KMS-11 (cell line): ENCODE measurements at regions not wholly inside any gene's neighbourhood (a gene's known extent, or its start where the extent isn't known, plus 50 kb on each side); places are given as distances from the start of the nearest gene placed in this dataset.

Experiments used
- H2AFZ ChIP-seq: fragments of 200-600 bp; sonication (generic); 2 replicates; pipeline ENCODE4 v1.6.1; 2016; ENCODE audit warnings: antibody characterized with exemption, mixed run types, low read depth
- H3K27ac ChIP-seq: fragments of 200-600 bp; sonication (generic); 2 replicates; pipeline ENCODE4 v1.6.1; 2016; ENCODE audit warnings: mild to moderate bottlenecking, mixed run types
- H3K27me3 ChIP-seq: fragments of 200-600 bp; sonication (generic); 2 replicates; pipeline ENCODE4 v1.6.1; 2017; ENCODE audit warnings: mild to moderate bottlenecking, low read depth, mixed run types, moderate library complexity; ENCODE audit not compliant: insufficient read depth
- H3K36me3 ChIP-seq: fragments of 200-600 bp; sonication (generic); 2 replicates; pipeline ENCODE4 v1.6.1; 2017; ENCODE audit warnings: mild to moderate bottlenecking, mixed run types; ENCODE audit not compliant: insufficient read depth
- H3K4me1 ChIP-seq: fragments of 200-600 bp; sonication (generic); 2 replicates; pipeline ENCODE4 v1.6.1; 2016; ENCODE audit warnings: mild to moderate bottlenecking, low read depth, mixed run types; ENCODE audit not compliant: poor library complexity, severe bottlenecking
- H3K4me2 ChIP-seq: fragments of 200-600 bp; sonication (generic); 2 replicates; pipeline ENCODE4 v1.7.0; 2016; ENCODE audit warnings: mild to moderate bottlenecking, mixed run types
- H3K4me3 ChIP-seq: fragments of 200-600 bp; sonication (generic); IDR thresholded peaks from 2 replicates; pipeline ENCODE4 v1.6.1; 2017; ENCODE audit warnings: low read depth, low read length, mixed read lengths; ENCODE audit not compliant: insufficient read depth
- H3K79me2 ChIP-seq: fragments of 200-600 bp; sonication (generic); 2 replicates; pipeline ENCODE4 v1.6.1; 2016; ENCODE audit warnings: low read depth, mixed run types; ENCODE audit not compliant: insufficient read depth
- H3K9ac ChIP-seq: fragments of 200-600 bp; sonication (generic); 2 replicates; pipeline ENCODE4 v1.6.1; 2016; ENCODE audit warnings: mild to moderate bottlenecking, mixed run types
- H4K20me1 ChIP-seq: fragments of 200-600 bp; sonication (generic); 2 replicates; pipeline ENCODE4 v1.6.1; 2016; ENCODE audit warnings: mild to moderate bottlenecking, mixed run types; ENCODE audit not compliant: insufficient read depth
- CTCF ChIP-seq: fragments of 200-600 bp; sonication (generic); conservative IDR thresholded peaks from 2 replicates; pipeline ENCODE4 v1.6.1; 2017; ENCODE audit warnings: low read depth, mild to moderate bottlenecking, antibody characterized with exemption, low read length, moderate library complexity, mixed read lengths

GRCh38 chr21:16198546-16198945, 468.8 kb downstream of the USP25 start:
- TF ChIP-seq CTCF: no peak
- Histone ChIP-seq H3K4me2 (no peak overlapping the region; the same call in 1 of the 2 replicates), H4K20me1 (no peaks in the 10 kb centered on the region), H3K36me3 (no peaks in the 10 kb centered on the region; the same call in 1 of the 2 replicates), H3K79me2 (peaks cover 90% of the 10 kb centered on the region), H3K9ac (no peak overlapping the region), H3K27ac (no peak overlapping the region), H2AFZ (no peak overlapping the region), H3K4me1 (peaks cover 47% of the 10 kb centered on the region), H3K4me3 (no peak overlapping the region), H3K27me3 (no peaks in the 10 kb centered on the region)

- no peaks in the 10 kb centered on the region for H4K20me1 ChIP-seq
- H3K36me3 ChIP-seq: no peaks in the 10 kb centered on the region; the same call in 1 of the 2 replicates
- H3K4me1 ChIP-seq: peaks cover 43% of the 10 kb centered on the region
- H3K4me3 ChIP-seq: no peak overlapping the region
- H3K4me2 ChIP-seq: peak overlapping the region; percentile 43; the same call in 1 of the 2 replicates
- no peaks in the 10 kb centered on the region for H3K27me3 ChIP-seq
- H3K79me2 ChIP-seq: peaks cover 99% of the 10 kb centered on the region
- no peak for TF ChIP-seq CTCF
- H2AFZ ChIP-seq: no peak overlapping the region
- H3K27ac ChIP-seq: peak overlapping the region; percentile 25; the same call in 1 of the 2 replicates
- no peak overlapping the region for H3K9ac ChIP-seq
These were observed 469.8 kb downstream of the USP25 start for GRCh38 chr21:16199539-16199938.

GRCh38 chr21:16201718-16202117, 471.9 kb downstream of the USP25 start:
- TF ChIP-seq CTCF: no peak

GRCh38 chr21:16205527-16205926, 475.7 kb downstream of the USP25 start:
- no peak for TF ChIP-seq CTCF
- Histone ChIP-seq H4K20me1 (no peaks in the 10 kb centered on the region), H3K4me3 (no peak overlapping the region), H3K36me3 (no peaks in the 10 kb centered on the region; the same call in 1 of the 2 replicates), H3K9ac (no peak overlapping the region), H2AFZ (no peak overlapping the region), H3K27ac (no peak overlapping the region), H3K4me1 (peaks cover 8% of the 10 kb centered on the region), H3K27me3 (no peaks in the 10 kb centered on the region), H3K4me2 (no peak overlapping the region), H3K79me2 (peaks cover 39% of the 10 kb centered on the region; the same call in 1 of the 2 replicates)

More at GRCh38 chr21:16201718-16202117, 471.9 kb downstream of the USP25 start:
- H3K27ac ChIP-seq: no peak overlapping the region
- peaks cover 77% of the 10 kb centered on the region for H3K79me2 ChIP-seq
- no peaks in the 10 kb centered on the region; the same call in 1 of the 2 replicates for H3K36me3 ChIP-seq
- no peaks in the 10 kb centered on the region for H4K20me1 ChIP-seq
- no peak overlapping the region for H3K4me2 ChIP-seq
- peaks cover 43% of the 10 kb centered on the region for H3K4me1 ChIP-seq
- no peak overlapping the region for H2AFZ ChIP-seq
- no peak overlapping the region for H3K4me3 ChIP-seq
- H3K9ac ChIP-seq: no peak overlapping the region
- no peaks in the 10 kb centered on the region for H3K27me3 ChIP-seq
